Activated naive CD4-positive, alpha-beta T cell treated with Interleukin-2 at 50 U/mL for 16 hours (primary cell): ENCODE measurements at regions not wholly inside any gene's neighbourhood (a gene's known extent, or its start where the extent isn't known, plus 50 kb on each side); places are given as distances from the start of the nearest gene placed in this dataset.

Experiments
- DNase-seq: peaks from one replicate; pipeline ENCODE4 v3.0.0-alpha.2; 2020

- DNase-seq, result no peak
Observed at GRCh38 chr5:38018016-38018415, 178.2 kb upstream of the GDNF start.

GRCh38 chr5:38013107-38013506 is 173.3 kb upstream of the GDNF start:
- no peak for DNase-seq

DNA sequence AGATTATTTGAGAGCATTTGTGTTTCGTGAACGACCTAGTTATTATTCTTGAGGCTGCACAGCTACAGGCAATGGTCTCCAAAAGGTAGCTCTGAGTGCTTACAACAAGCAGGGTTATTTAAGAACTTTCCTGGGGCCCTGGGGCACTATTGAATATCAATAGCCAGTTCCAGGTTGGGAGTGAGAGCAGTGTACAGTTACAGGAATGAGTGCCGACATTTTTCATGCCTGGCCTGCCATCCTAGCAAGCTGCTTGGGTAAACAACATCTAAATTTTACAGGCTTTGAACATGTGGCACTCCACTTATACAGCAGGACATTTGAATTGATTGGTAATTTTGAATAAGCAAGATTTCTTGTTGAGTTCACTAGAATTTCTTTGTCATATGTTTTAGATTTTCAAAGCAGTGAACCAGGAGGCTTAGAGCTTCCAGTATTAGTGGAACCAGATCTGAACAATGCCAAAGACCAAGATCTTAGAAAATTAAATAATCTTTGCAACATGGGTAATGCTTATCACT is 171.9 kb upstream of the GDNF start:
- no peak for DNase-seq

DNA sequence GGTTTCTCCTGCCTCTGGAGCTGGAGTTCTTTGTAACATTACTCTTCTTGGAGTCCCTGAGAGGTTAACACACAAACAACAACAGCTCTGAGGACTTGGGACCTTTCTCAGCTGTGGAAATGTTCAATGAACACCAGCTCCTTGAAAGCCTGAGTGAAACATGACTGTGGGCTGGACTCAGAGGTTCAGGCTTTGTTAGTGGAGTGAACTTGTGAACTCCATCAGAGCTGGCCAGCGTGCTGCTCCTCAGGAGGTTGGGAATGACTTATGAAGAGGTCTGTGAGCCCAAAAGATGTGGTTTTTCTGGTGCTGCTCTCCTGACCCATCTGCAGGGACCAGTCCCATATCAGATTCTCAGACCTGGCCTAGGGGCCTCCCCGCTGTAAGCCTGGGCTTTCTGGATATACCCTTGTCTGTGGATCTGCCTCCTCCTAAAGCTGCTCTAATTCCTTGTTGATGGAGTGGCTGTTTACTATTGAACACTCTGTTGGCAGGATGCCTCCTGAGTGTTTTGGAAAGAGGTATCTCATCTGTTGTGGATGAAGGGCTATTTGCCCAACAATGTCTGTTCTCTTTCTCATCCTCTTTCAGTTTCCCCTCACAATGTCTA is 170.0 kb upstream of the GDNF start:
- DNase-seq, result no peak

DNA sequence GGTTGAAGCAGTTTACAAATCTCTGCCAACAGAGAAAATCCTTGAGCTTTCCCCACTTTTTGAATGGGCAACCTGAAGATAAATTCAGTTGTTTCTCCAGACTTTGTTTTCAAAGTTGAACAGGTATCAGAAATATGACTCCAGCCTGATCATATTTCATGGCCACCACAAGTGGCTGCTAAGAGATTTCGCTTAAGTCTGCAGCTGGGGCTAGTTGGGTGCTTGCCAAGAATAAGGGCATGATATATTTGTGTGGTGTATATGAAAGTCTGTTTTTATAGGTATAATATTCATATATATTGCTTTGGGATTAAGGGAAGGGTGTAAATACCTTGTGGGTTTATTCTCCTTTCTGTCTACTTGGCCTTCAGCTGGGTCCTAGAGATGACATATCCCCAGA is 168.4 kb upstream of the GDNF start:
- DNase-seq, result no peak

DNA sequence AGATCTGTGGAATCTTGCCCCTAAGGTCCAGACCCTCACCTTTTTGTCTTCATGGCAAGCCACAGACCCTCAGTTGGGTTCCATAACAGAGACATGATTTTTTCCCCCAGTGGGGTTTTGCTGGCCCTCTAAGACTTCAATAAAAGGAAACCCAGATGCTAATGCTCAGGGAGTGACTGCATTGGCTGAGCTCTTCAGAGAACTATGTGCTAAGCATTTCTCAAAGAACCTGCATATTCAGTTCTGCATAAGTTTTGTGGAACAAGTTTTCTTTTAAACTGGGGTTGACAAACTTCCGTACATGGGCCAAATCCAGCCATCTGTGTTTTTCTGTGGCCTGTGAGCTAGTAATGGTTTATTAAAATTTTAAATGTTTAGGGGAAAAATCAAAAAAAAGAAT is 159.8 kb upstream of the GDNF start:
- DNase-seq, result no peak

DNA sequence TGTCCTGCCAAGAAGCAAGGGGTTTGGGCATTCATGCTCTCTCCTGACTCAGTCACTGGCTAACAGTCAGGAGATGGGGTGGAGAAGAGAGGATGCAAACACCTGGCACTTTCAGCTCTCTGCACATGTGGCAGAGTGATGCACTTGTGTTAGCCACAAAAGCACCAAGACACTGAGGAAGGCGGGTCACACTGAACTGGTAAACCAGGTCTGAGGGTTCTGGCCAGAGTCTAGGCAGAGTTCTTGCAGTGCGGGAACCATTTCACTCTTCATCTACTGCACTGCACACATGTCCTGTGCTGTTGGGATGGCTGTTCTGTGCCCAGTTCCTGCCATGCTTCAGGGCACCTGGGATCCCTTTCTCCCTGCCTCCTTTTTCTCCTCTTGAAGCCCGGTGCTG is 157.1 kb upstream of the GDNF start:
- no peak for DNase-seq

- no peak for DNase-seq
Observed at GRCh38 chr5:37994729-37995128, 154.9 kb upstream of the GDNF start.

DNA sequence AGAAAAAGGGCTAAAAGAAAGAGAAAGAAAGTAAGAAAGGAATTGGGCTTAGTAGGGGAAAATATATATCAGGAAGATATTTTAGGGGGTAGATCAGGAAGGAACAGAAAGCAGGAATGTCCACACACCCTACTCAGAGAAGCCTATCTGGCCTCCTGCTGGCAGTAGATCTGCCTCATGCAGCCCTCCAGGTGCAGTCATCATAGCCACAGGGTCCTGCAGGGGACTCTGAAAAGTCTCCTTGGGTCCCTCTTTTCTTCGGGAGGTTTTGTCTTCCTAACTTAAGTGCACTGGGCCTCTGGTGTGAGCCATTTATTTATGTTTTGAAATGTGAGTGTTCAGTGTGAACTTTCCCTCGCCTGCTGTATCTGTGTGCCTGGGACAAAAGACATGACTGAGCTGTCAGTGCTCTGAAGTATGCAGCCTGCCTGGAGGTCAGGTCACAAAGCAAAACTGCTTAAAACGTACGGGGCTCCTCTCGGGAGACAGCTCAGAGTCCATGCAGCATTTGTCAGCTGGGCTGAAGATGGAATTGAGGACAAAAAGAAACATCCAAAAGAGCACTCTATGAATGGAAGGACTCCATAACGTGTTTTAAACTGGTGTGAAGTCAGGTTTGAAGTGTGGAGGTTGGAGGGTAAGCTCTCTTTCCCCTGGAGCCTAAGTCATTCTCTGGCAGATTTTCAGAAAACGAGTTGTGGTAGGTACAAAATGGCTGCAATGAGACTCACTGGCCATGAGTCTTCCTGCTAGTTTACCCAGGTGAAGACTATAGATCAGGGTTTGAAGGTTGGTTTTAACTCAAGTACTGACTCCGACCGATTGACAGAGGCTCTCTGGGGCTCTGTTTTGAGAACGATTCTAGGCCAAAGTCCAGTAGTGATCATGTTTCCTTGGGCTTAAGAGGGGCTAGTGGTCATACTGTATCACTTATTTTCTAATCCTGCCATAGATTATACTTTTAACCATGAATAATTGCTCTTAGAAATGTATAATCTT is 151.8 kb upstream of the GDNF start:
- no peak for DNase-seq

- no peak for DNase-seq
Observed at GRCh38 chr5:37989884-37990283, 150.0 kb upstream of the GDNF start.

DNA sequence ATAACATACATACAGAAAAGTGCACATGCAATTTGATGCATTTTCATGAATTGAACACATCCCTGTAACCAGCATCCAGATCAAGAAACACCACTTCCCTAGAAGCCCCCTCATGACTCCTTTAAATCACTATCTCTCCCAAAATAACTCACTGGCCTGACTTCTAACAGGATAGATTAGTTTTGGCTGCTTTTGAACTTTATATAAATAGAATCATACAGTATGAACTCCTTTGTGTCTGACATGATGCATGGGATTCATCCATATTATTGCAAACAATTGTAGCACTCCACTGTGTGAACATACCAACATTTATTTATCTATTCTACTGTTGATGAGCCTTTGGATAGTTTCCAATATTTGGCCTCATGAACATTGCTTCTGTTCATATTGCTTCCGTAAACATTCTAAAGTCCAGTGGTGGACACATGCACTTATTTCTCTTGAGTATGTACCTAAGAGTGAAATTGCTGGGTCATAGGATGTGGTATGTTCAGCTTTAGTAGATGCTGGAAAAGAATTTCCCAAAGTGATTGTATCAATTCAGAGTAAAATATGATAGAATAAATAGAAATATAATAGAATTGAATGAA is 148.7 kb upstream of the GDNF start:
- DNase-seq, result no peak

- no peak for DNase-seq
Observed at GRCh38 chr5:37984300-37984699, 144.5 kb upstream of the GDNF start.

DNA sequence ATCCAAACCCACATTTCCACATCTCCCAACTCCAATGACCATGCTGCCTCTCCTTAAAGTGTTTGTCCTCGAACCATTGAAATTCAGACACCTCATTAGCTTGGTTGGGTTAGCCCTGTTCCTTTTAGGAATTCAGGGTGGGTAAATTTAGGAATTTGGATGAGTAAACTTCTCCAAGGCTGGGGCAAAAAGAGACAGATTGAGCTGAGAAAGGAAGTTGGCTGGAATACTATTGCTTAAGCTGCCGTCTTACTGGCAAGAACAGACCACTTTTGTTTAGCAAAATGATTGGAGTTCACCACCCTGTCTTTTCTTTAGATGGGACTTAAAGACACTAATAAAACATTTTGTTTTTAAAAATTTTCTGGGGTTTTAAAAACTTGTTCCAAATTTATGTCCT is 143.6 kb upstream of the GDNF start:
- DNase-seq, result no peak

GRCh38 chr5:37979559-37979958 is 139.7 kb upstream of the GDNF start:
- DNase-seq, result no peak

DNA sequence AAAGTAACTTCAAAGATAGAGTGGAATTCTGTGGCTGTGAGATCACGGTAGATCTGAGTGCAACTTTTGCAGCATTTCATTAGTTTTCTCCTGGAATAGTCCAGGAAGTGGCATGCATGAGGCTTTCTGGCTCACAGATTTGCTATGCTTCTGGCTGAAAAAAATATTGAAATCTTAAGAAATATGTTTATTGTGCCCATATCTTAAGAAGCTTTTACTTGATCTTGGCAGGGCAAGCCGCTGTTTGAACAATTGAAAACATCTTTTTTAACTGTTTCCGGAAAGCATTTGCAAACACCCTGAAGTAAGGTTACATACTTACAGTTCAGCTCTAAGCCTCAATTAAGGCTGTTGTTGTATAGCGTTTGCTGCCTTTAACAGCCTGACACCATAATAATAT is 135.7 kb upstream of the GDNF start:
- no peak for DNase-seq

DNA sequence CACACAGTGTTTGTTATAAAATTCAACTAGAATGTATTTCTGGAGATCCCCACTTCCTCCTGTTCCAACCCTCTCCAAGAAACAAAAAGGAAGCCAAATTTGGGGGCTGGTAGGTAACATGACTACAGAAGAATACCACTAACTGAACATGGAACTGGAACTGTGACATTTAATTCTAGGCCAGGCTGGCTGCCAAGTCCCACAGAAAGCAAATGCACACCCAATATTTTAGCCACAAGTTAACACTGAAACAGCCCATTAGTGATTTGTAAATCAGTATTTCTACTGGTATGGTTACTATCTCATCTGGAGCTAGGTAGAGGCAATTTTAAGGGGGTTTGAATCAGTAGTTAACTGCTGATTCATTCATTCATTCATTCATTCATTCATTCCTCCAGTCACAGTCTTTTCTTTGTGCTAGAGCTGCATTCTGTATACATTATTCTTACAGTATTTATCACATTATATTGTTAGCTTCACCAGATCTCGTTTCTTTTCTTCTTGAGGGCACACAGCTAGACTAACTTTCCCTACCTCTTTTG is 131.7 kb upstream of the GDNF start:
- DNase-seq, result no peak

DNA sequence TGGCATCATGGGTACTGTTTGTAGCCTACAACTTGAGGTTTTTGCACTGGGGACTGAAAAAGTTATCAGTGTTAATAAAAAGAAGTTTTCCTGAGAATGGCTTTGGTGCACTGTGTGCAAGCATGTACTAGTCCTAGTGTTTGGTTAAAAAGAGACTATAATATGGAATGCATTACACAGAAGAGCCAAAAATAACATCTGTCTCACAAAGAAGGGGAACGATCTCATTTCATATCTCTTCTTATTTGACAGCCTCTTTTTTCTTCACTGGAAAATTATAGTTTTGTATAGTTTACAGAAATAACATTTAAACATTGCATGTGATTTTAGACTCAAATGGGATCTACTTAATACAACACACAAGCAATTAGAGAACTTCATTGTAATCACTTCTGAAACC is 127.0 kb upstream of the GDNF start:
- no peak for DNase-seq

DNA sequence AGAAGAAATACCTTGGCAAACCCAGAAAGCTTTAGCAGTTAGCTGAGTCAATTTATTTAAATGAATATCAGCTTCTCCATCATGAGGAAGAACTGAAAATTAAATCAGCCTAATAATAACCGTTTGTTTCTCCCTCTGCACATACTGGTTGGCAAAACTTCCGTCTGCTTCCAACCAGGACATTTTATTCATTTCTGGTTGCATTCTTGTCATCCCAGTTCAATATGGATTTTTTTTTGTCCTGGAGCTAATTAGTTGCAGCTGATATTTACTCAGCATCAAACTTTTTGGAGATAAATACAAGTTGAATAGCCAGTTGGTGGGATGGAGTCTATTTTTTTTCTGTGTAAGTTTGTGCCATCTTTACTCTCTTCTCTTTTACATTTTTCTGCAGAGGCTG is 126.5 kb upstream of the GDNF start:
- no peak for DNase-seq

GRCh38 chr5:37962389-37962788 is 122.5 kb upstream of the GDNF start:
- no peak for DNase-seq

GRCh38 chr5:37957218-37957617 is 117.4 kb upstream of the GDNF start:
- DNase-seq, result no peak

DNA sequence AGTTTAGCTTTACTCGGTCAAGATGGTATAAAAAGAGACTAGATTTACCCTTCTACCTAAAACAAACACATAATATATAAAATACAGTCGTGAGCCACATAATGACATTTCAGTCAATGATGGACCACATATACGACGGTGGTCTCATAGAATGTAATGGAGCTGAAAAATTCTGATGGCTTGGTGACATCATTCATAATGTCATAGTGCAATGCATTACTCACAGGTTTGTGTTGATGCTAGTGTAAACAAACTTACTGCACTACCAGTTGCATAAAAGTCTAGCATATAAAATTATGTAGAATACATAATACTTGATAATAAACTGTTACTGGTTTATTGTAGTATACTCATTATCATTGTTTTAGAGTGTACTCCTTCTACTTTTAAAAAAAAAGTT is 115.9 kb upstream of the GDNF start:
- DNase-seq, result no peak

DNA sequence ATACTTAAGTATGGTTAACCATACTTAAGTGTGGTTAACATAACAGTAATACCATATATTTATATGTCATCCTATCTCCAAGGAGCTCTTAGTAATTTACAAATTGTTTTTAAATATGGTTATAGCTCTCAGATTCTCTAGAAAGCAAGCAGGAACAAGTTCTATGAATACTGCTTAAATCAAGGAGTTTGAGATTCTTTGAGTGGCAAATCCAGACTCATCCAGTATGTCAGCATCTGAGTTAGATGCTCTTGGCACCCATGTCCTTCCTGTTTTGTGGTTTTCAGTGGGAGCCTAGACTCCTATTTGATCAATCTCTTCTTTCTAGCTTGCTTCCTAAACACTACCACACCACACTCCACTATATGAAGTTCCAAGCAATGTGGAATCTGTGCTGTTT is 114.7 kb upstream of the GDNF start:
- DNase-seq, result no peak

DNA sequence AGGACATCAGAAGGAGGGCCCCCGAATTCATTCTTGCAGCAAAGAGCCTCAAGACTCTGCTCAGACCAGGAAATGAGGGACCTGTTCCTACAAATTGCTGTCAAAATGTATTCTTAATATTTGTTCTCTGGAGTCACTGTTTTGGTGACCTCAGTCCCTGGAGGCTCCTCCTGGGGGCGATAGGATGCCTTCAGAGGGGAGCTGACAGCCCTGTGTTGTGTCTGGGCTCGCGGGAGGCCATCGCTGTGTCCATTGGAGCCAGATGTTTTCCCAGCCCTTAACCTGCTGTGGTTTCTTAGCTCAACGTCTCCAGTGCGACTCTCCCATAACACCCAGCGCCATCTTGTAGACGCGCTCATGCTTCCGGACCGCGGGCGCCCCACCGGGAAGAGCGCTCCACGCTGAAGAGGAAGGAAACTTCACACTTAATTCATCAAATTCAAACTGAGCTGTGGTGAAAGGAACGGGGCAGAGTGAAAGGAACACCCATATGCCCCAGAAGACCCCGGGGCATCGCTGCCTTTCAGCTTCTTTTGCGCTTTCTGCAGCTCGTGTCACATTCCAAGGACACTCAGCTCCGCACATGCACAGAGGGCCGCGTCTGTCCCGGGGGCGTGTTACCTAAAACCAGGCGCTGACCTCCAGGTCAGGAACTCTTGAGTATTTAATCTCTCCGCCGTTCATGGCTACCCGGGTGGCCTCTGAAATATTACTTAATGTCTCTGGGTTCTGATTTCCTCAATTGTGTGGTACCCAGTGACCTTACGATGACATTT is 112.3 kb upstream of the GDNF start:
- DNase-seq, result no peak
